GM19324 (cell line): ENCODE measurements at regions not wholly inside any gene's neighbourhood (a gene's known extent, or its start where the extent isn't known, plus 50 kb on each side); places are given as distances from the start of the nearest gene placed in this dataset.

ENCODE experiments used
- ATAC-seq: cut with Tn5 transposase; IDR thresholded peaks from one replicate; pipeline ENCODE4 v1.9.1; 2021; ENCODE audit warnings: mild to moderate bottlenecking, moderate library complexity; ENCODE audit not compliant: unreplicated experiment, low FRiP score

DNA sequence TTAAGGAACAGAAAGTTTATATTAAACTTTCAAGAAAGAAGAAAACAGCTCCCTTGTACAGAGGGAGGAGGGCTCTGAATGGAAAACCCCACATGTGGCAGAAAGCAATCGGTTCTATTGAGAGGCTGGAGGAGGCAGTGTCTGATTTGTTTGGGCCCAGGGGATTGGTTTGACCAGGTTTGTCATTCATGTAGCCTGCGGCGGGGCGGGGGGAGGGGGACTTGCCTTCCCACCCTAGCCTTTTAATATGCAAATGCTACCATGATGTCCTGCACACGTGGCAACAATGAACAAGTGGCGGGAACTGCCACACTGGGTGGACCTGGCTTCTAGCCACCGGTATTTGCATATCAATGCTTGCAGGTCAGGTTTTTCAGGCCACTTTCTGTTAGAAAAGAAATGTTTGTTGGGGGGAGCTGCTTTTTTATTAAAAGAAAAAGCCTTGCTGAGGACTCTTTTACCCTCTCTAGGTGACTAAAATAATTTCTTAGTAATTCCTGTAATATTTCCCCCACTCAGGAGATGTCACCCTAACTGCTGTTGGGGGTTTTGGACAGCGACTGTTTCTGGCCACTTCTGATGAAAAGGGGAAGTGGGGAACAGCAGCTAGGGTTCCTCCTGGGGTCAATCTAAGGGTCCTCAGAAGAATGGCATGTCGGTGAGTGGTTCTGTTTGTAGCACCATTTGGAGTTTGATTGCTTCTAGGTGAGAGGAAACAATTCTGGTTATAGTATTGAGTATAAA lies 691.2 kb downstream of the TBL1XR1 start:
- no peak for ATAC-seq

DNA sequence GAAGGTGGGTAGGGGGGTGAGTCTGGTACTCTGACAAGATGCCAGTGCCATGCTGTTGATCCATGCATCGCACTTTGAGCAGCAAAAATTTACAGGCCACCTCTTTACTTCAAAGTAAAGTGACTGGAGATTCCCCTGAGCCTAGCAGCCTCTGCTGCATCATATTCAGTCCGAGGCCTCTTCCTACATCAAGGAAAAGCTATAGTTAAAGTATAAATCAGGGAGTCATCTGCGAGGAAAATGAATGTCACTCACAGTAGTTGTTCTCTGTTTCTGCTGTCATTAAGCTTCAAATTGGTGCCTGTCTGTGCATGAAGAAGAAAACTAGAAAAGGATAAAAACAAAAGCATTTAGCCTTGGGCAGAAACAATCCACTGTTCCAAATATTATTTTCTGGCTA lies 706.2 kb downstream of the TBL1XR1 start:
- ATAC-seq: no peak

DNA sequence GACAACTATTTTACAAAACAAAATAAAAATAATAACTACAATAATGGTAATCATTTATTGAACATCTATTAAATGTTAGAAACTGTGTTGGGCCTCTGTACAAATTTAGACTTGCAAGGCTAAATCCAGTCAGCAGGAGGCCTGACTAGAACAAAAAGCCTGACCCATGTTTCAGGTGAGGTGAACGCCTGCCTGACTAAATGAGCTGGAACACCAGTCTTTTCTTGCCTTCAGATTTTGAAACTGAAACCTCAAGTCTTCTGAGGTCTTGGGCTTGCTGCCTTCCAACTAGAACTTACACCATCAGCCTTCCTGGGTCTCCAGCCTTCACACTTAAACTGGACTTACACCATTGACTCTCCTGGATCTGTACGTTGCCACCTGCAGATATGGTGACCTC lies 706.9 kb downstream of the TBL1XR1 start:
- ATAC-seq: no peak

DNA sequence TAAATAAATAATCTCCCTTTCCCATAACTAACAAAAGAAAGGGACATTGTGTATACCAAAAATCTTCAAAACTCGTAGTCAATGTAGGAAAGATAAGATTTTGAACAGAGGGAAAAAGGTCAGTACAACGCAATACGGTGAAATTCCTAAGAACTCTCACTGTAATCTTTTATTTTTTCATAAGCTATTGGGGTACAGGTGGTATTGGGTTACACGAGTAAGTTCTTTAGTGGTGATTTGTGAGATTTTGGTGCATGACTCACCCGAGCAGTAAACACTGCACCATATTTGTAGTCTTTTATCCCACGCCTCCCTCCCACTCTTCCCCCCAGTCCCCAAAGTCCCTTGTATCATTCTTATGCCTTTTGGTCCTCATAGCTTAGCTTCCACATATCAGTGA lies 718.0 kb downstream of the TBL1XR1 start:
- no peak for ATAC-seq

DNA sequence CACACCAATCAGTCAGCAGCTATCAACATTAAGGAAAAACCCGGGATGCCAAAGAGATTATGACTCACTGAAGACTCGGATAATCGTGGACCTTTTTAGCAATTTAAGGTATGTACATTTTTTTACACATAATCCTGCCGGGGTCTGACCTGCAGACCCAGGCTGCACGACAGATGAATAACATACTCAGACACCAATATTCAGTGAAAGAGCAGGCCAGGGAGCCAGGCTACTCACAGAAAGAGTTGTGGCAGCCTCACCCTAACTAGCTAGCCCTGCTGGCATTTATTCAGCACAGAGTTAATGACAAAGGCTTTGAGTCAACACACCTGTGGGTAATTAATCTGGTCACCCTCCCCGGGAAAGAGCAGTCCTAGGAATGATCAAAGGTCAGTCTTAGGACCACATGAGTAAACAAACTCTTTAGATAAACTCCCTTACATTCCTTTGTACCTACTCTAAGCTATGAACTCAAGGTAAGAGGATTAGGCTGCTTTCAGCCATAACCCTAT lies 727.5 kb downstream of the TBL1XR1 start:
- ATAC-seq: no peak

DNA sequence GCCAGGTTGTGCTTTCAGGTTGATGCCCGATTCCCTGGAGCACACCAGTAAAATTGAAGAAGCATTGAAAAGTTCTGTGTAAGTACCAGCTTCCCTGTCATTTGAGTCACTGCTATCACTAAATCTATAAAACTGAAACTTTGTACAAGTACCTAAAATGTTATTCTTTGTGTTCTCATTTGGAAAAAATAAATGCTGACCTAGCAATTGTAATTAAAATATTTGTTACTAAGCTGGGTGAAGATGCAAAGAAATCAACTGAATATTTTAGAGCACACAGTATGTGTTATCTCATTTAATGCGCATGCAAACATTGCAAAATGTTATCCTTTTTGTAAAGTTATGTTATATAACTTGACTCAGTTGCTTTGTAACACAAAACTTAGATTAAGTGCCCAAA lies 733.7 kb downstream of the TBL1XR1 start:
- ATAC-seq: no peak

DNA sequence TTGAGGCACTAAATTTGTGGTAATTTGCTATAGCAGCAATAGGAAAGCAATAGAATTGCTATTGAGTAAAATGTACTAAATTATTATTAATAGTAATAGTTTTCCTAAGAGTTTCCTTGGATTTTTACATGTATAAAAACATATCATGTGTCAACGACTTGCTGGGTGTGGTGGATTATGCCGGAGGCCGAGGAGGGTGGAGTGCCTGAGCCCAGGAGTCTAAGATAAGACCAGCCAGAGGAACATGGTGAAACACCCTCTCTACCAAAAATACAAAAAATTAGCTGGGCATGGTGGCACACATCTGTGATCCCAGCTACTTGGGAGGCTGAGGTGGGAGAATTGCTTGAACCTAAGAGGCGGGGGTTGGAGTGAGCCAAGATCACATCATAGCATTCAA lies 749.9 kb downstream of the TBL1XR1 start:
- no peak for ATAC-seq

GRCh38 chr3:176442326-176442725 lies 755.0 kb downstream of the TBL1XR1 start:
- no peak for ATAC-seq

DNA sequence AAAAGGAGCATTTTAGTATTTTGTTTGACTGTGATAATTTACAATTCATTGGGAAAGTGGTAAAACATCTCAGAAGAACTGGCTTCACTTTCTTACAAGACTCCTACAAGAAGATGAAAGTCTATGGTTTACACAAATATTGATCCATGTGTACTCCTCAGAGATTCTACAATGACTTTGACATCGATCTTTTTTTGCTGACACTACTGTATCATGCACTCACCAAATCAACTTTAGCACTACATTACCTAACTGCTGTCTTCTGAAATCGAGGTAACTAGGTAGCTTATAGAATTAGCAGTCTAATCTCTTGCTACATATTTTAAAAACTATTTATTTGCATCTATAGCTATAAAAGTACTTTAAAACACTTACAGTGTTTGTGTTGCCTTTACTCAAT lies 757.6 kb downstream of the TBL1XR1 start:
- no peak for ATAC-seq

- no peak for ATAC-seq
Measured at GRCh38 chr3:176431991-176432390, 765.3 kb downstream of the TBL1XR1 start.

DNA sequence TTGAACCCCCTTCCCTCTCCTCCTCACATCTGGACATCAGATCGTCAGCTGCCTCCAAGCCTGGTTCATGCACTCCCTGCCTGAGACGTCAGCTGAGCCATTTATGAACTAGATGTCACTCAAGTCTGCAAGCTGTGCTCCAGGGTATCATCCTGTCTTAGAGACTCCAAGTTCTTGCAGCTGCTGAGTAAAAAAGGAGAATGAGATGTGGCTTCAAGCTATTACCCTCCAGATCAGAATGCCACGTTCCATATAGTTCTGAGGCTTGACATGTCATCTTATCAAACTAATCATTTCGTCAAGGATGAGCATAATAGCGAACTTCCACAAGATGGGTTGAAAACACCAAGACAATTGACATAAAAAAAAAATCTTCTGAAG lies 766.3 kb downstream of the TBL1XR1 start:
- ATAC-seq: no peak

GRCh38 chr3:176430244-176431037 lies 766.8 kb downstream of the TBL1XR1 start:
- ATAC-seq: no peak

- no peak for ATAC-seq
Measured at GRCh38 chr3:176428552-176428951, 768.7 kb downstream of the TBL1XR1 start.

DNA sequence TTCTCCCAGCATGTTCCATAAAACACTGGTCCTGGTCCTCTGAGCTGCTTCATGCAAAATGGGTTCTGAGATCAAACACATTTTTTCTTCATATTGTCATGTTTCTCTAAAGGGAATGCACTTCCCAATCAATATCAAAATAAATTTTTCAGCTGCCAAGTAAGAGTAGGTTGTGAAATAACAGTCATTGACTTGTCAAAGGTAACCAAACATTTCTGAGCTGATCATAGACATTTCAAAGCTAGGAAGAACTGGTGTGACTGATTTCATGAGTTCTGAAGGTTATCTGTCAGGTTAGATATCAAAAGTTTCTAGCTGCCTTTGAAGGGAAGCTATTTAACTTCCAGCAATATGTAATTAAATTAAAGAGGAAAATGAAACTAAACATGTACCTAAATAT lies 770.9 kb downstream of the TBL1XR1 start:
- no peak for ATAC-seq

DNA sequence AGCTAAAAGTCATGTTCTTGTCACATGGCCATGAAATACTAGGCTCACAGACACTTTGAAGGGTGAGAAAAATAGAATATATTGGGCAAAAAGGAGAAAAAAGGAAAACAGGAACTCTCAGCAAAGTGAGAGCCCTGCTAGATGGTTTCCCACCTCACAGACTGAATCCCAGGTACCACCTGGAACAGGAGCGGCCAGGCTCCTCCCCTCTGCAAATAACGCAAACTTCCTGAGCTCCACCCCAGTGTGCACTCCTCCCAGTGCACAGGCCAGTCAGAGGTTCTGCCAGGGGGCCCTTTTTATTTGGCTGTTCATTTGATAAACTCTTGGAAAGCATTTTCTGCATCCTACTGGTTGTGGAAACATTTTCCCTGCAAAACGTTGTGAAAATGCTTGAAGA lies 780.4 kb downstream of the TBL1XR1 start:
- no peak for ATAC-seq

GRCh38 chr3:176415661-176416295 lies 781.5 kb downstream of the TBL1XR1 start:
- no peak for ATAC-seq

- no peak for ATAC-seq
Measured at GRCh38 chr3:176412771-176413170, 784.5 kb downstream of the TBL1XR1 start.

GRCh38 chr3:176403531-176403930 lies 793.8 kb downstream of the TBL1XR1 start:
- ATAC-seq: no peak

- ATAC-seq: no peak
Measured at GRCh38 chr3:176401211-176401610, 796.1 kb downstream of the TBL1XR1 start.

DNA sequence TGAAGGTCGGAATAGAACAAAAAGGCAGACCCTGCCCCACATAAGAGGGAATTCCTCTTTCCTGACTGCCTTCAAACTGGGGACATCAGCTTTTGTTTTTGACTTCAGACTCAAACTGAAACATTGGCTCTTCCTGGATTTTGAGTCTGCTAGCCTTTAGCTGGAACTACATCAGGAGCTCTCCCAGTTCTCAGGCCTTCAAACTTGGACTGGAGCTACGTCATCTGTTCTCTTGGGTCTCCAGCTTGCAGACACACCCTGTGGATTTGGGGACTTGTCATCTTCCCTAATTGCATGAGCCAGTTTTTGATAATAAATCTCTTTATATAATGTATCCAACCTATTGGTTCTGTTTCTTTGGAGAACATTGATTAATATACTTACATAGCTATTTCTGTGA lies 798.1 kb downstream of the TBL1XR1 start:
- no peak for ATAC-seq

GRCh38 chr3:176395240-176395639 lies 802.0 kb downstream of the TBL1XR1 start:
- no peak for ATAC-seq
